Globus pallidus (tissue), 1 donor: ENCODE measurements at regions not wholly inside any gene's neighbourhood (a gene's known extent, or its start where the extent isn't known, plus 50 kb on each side); places are given as distances from the start of the nearest gene placed in this dataset.
"Not testable (repeated sequence)": the region's sequence is repeated elsewhere in the genome, so short reads cannot be mapped to it uniquely, and the experiment has no call there.

Experiments
- DNase-seq: peaks from one replicate; pipeline ENCODE4 v3.0.0-alpha.2; 2015; ENCODE audit warnings: low spot score

- DNase-seq = peak; percentile 62
Observed at GRCh38 chr14:80055667-80056496, 155.4 kb downstream of the DIO2 start.

- no peak for DNase-seq
Observed at GRCh38 chr14:80055226-80055625, 156.1 kb downstream of the DIO2 start.

- DNase-seq = no peak
Observed at GRCh38 chr14:80054020-80054419, 157.3 kb downstream of the DIO2 start.

GRCh38 chr14:80049055-80049454, 162.2 kb downstream of the DIO2 start:
- no peak for DNase-seq

GRCh38 chr14:80047761-80048160, 163.5 kb downstream of the DIO2 start:
- DNase-seq = no peak

- DNase-seq = no peak
Observed at GRCh38 chr14:80037349-80037748, 174.0 kb downstream of the DIO2 start.

GRCh38 chr14:80024417-80024816, 186.9 kb downstream of the DIO2 start:
- DNase-seq = no peak

- not testable (repeated sequence) for DNase-seq
Observed at GRCh38 chr14:80018476-80018875, 192.8 kb downstream of the DIO2 start.

GRCh38 chr14:80017795-80018194, 193.5 kb downstream of the DIO2 start:
- no peak for DNase-seq

GRCh38 chr14:80010245-80010644, 201.1 kb downstream of the DIO2 start:
- not testable (repeated sequence) for DNase-seq

GRCh38 chr14:80005561-80005960, 205.7 kb downstream of the DIO2 start:
- DNase-seq = peak; percentile 9

GRCh38 chr14:80004871-80005270, 206.4 kb downstream of the DIO2 start:
- DNase-seq = no peak

- no peak for DNase-seq
Observed at GRCh38 chr14:80003138-80003537, 208.2 kb downstream of the DIO2 start.

GRCh38 chr14:79997509-79998208, 213.6 kb downstream of the DIO2 start:
- DNase-seq = no peak

- no peak for DNase-seq
Observed at GRCh38 chr14:79992407-79993198, 218.7 kb downstream of the DIO2 start.

- no peak for DNase-seq
Observed at GRCh38 chr14:79991866-79992265, 219.4 kb downstream of the DIO2 start.

GRCh38 chr14:79989990-79990389, 221.3 kb downstream of the DIO2 start:
- DNase-seq = no peak

- no peak for DNase-seq
Observed at GRCh38 chr14:79986251-79986650, 225.1 kb downstream of the DIO2 start.

GRCh38 chr14:79972230-79972629, 239.1 kb downstream of the DIO2 start:
- no peak for DNase-seq

- DNase-seq = no peak
Observed at GRCh38 chr14:79971330-79971729, 240.0 kb downstream of the DIO2 start.

- DNase-seq = no peak
Observed at GRCh38 chr14:79967453-79967852, 243.9 kb downstream of the DIO2 start.

GRCh38 chr14:79967001-79967400, 244.3 kb downstream of the DIO2 start:
- no peak for DNase-seq

- DNase-seq = no peak
Observed at GRCh38 chr14:79965896-79966295, 245.4 kb downstream of the DIO2 start.
